IPS-11a (cell line): ENCODE measurements at regions not wholly inside any gene's neighbourhood (a gene's known extent, or its start where the extent isn't known, plus 50 kb on each side); places are given as distances from the start of the nearest gene placed in this dataset.

Source experiments
- H3K4me3 ChIP-seq: one replicate; pipeline ENCODE4 v1.5.1; 2013; ENCODE audit warnings: low read depth, low read length, control low read depth

GRCh38 chr5:89759802-89760201, 649.8 kb downstream of the CETN3 start:
- no peak overlapping the region for H3K4me3 ChIP-seq

GRCh38 chr5:89758146-89758545, 651.4 kb downstream of the CETN3 start:
- H3K4me3 ChIP-seq: no peak overlapping the region

GRCh38 chr5:89756955-89757354, 652.6 kb downstream of the CETN3 start:
- H3K4me3 ChIP-seq: no peak overlapping the region

- no peak overlapping the region for H3K4me3 ChIP-seq
Measured at GRCh38 chr5:89755024-89755423, 654.5 kb downstream of the CETN3 start.

- no peak overlapping the region for H3K4me3 ChIP-seq
Measured at GRCh38 chr5:89735082-89735481, 674.5 kb downstream of the CETN3 start.

- no peak overlapping the region for H3K4me3 ChIP-seq
Measured at GRCh38 chr5:89733772-89734171, 675.8 kb downstream of the CETN3 start.

GRCh38 chr5:89729623-89730301, 679.8 kb downstream of the CETN3 start:
- no peak overlapping the region for H3K4me3 ChIP-seq

GRCh38 chr5:89728750-89729149, 680.8 kb downstream of the CETN3 start:
- no peak overlapping the region for H3K4me3 ChIP-seq

GRCh38 chr5:89728134-89728533, 681.4 kb downstream of the CETN3 start:
- H3K4me3 ChIP-seq: no peak overlapping the region

GRCh38 chr5:89724379-89725095, 685.0 kb downstream of the CETN3 start:
- H3K4me3 ChIP-seq: no peak overlapping the region

- no peak overlapping the region for H3K4me3 ChIP-seq
Measured at GRCh38 chr5:89723907-89724306, 685.6 kb downstream of the CETN3 start.

GRCh38 chr5:89722538-89722937, 687.0 kb downstream of the CETN3 start:
- no peak overlapping the region for H3K4me3 ChIP-seq

GRCh38 chr5:89721931-89722330, 687.6 kb downstream of the CETN3 start:
- no peak overlapping the region for H3K4me3 ChIP-seq

GRCh38 chr5:89721353-89721752, 688.2 kb downstream of the CETN3 start:
- H3K4me3 ChIP-seq: no peak overlapping the region

GRCh38 chr5:89712134-89712700, 697.3 kb downstream of the CETN3 start:
- H3K4me3 ChIP-seq: no peak overlapping the region

GRCh38 chr5:89711526-89711925, 698.0 kb downstream of the CETN3 start:
- H3K4me3 ChIP-seq: no peak overlapping the region

- no peak overlapping the region for H3K4me3 ChIP-seq
Measured at GRCh38 chr5:89710006-89710405, 699.5 kb downstream of the CETN3 start.

- H3K4me3 ChIP-seq: no peak overlapping the region
Measured at GRCh38 chr5:89707891-89708290, 701.7 kb downstream of the CETN3 start.

- no peak overlapping the region for H3K4me3 ChIP-seq
Measured at GRCh38 chr5:89706731-89707130, 702.8 kb downstream of the CETN3 start.

- H3K4me3 ChIP-seq: no peak overlapping the region
Measured at GRCh38 chr5:89703817-89704216, 705.7 kb downstream of the CETN3 start.

GRCh38 chr5:89698028-89698427, 711.5 kb downstream of the CETN3 start:
- no peak overlapping the region for H3K4me3 ChIP-seq

GRCh38 chr5:89697581-89697980, 712.0 kb downstream of the CETN3 start:
- H3K4me3 ChIP-seq: no peak overlapping the region
